Activated CD4-positive, alpha-beta T cell treated with anti-CD3 and anti-CD28 coated beads, Interleukin-2, amount 50 U/mL, for 16 hours (primary cell): ENCODE measurements at regions not wholly inside any gene's neighbourhood (a gene's known extent, or its start where the extent isn't known, plus 50 kb on each side); places are given as distances from the start of the nearest gene placed in this dataset.

ENCODE experiments used
- DNase-seq: peaks from one replicate; pipeline ENCODE4 v3.0.0-alpha.2; 2020

DNA sequence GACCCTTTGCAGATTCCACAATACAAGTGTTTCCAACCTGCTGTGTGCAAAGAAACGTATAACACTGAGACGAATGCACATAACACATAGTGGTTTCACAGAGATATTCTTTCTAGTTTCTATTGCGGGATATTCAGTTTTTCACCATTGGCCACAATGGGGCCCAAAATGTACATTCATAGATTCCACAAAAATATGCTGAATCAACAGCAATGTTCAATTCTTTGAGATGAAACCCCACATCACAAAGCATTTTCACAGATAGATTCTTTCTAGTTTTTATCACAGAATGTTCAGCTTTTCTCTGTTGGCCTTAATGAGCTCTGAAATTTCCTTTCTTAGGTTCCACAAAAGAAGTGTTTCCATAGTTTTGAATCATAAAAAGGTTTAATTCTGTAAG lies 2472.3 kb downstream of the TP53TG3F start:
- no peak for DNase-seq
